Esophagus (tissue), 2 donors: ENCODE measurements at regions not wholly inside any gene's neighbourhood (a gene's known extent, or its start where the extent isn't known, plus 50 kb on each side); places are given as distances from the start of the nearest gene placed in this dataset.
"Not testable (repeated sequence)": the region's sequence is repeated elsewhere in the genome, so short reads cannot be mapped to it uniquely, and the experiment has no call there.

Experiments
- H3K27ac ChIP-seq, 2 donors: one replicate each; pipeline ENCODE4 v1.5.1; 2013; ENCODE audit warnings: low read depth in 2 of 2, mild to moderate bottlenecking in 2 of 2, inconsistent platforms in 1 of 2, low read length in 1 of 2, moderate library complexity in 1 of 2
- H3K27me3 ChIP-seq, 2 donors: one replicate each; pipeline ENCODE4 v1.6.1; 2013; ENCODE audit warnings: low read length in 2 of 2, control low read depth in 1 of 2, mild to moderate bottlenecking in 1 of 2; ENCODE audit not compliant: insufficient read depth in 2 of 2, control insufficient read depth in 1 of 2
- H3K36me3 ChIP-seq, 2 donors: one replicate each; pipeline ENCODE4 v1.6.1; 2013; ENCODE audit warnings: low read length in 1 of 2; ENCODE audit not compliant: control insufficient read depth in 2 of 2, insufficient read depth in 2 of 2
- H3K4me1 ChIP-seq, 2 donors: one replicate each; pipeline ENCODE4 v1.6.1; 2013; ENCODE audit warnings: low read length in 1 of 2; ENCODE audit not compliant: control insufficient read depth in 2 of 2, insufficient read depth in 2 of 2
- H3K4me3 ChIP-seq, 2 donors: one replicate each; pipeline ENCODE4 v1.5.1; 2013; ENCODE audit warnings: low read length in 2 of 2, mild to moderate bottlenecking in 2 of 2, low read depth in 1 of 2, moderate library complexity in 1 of 2
- H3K9me3 ChIP-seq, 2 donors: one replicate each; pipeline ENCODE4 v1.6.1; 2013; ENCODE audit warnings: mild to moderate bottlenecking in 2 of 2, low read depth in 1 of 2, low read length in 1 of 2, moderate library complexity in 1 of 2; ENCODE audit not compliant: control insufficient read depth in 2 of 2, insufficient read depth in 1 of 2
- WGBS, 2 donors: extraction: QIAGEN DNeasy Blood & Tissue Kit; methylation state at CpG; one replicate each; pipeline ENCODE4 v1.1.7; 2013; 5-methylcytosine and 5-hydroxymethylcytosine counted together
- donor health status: healthy with polysubstance abuse.
- donor health status: Bipolar disorder and iron deficiency.

DNA sequence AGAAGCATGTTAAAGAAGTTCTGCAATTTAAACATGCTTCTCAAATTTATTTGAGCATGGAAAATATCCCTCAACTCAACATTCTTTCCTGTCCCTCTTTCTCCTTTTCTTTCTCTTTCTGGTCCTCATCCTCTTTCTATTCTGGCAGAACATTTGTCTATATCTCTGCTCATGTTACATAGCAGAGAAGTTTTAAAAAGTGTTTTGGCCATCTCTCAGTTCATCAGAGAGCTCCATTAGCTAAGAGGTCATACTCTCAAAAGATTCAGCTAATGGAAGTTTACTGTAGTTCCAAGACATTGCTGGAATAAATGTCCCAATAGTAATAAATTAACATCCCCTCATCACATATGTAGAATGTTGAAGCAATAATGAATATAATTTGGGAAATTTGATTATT lies 53.5 kb downstream of the XCL2 start:
- H3K27ac ChIP-seq = no peak overlapping the region
- no peak overlapping the region for H3K4me3 ChIP-seq
- no peaks in the 10 kb centered on the region for H3K27me3 ChIP-seq
- no peaks in the 10 kb centered on the region for H3K36me3 ChIP-seq
- no peaks in the 10 kb centered on the region for H3K4me1 ChIP-seq
- H3K9me3 ChIP-seq = no peaks in the 10 kb centered on the region

DNA sequence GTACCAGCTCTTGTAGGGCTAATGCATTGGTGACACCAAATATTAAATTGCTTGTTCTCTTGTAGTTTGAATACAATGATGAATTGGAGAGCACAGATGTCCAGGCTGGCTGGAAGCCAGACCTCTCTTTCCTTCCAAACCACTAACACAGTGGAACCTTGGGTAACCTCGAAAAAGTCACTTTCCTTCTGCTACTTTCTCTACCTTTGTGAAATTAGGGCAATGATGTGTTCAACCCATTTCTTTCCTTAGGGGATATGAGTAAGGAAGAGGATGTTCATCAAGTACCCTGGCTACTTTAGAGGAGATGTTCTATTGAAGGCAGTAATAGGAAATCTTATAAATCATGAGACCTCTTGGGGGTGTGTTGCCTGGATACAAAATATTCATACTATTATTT lies 55.7 kb downstream of the XCL2 start:
- 12 to 27% methylated on average over 1 of the region's 1 CpG for WGBS, 2 donors

DNA sequence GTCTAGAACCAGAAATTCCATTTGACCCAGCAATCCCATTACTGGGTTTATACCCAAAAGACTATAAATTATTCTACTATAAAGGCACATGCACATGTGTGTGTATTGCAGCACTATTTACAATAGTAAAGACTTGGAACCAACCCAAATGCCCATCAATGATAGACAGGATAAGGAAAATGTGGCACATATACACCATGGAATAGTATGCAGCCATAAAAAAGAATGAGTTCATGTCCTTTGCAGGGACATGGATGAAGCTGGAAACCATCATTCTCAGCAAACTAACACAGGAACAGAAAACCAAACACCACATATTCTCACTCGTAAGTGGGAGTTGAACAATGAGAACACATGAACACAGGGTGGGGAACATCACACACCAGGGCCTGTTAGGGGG lies 57.0 kb downstream of the XCL2 start:
- H3K4me1 ChIP-seq, H3K9me3 ChIP-seq, H3K4me3 ChIP-seq, H3K27me3 ChIP-seq, H3K36me3 ChIP-seq, H3K27ac ChIP-seq: not testable (repeated sequence)
- 96 to 100% methylated on average over 1 of the region's 1 CpG for WGBS, 2 donors

More for the DNA sequence above, 55.7 kb downstream of the XCL2 start:
- Histone ChIP-seq H3K9me3 (no peaks in the 10 kb centered on the region), H3K27me3 (no peaks in the 10 kb centered on the region), H3K4me1 (no peaks in the 10 kb centered on the region), H3K36me3 (no peaks in the 10 kb centered on the region), H3K27ac (no peak overlapping the region), H3K4me3 (no peak overlapping the region)

DNA sequence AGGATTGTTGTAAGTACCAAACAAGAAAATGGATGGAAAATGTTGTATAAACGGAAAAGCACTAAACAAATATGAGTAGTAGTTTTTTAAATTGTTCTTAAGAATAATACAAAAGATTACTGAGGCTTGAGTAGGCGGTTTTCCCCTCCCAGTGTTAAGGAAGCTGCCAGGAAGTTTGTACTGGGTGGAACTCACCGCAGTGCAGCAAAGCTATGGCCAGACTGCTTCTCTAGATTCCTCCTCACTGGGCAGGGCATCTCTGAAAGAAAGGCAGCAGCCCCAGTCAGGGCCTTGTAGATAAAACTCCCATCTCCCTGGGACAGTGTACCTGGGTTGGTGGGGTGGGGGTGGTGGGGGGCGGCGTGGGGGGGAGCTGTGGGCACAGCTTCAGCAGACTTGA lies 58.7 kb downstream of the XCL2 start:
- Histone ChIP-seq H3K4me1 (no peaks in the 10 kb centered on the region), H3K36me3 (no peaks in the 10 kb centered on the region), H3K27ac (no peak overlapping the region), H3K4me3 (no peak overlapping the region), H3K27me3 (no peaks in the 10 kb centered on the region), H3K9me3 (no peaks in the 10 kb centered on the region)
- 20 to 26% methylated on average over 5 of the region's 5 CpGs for WGBS, 2 donors

DNA sequence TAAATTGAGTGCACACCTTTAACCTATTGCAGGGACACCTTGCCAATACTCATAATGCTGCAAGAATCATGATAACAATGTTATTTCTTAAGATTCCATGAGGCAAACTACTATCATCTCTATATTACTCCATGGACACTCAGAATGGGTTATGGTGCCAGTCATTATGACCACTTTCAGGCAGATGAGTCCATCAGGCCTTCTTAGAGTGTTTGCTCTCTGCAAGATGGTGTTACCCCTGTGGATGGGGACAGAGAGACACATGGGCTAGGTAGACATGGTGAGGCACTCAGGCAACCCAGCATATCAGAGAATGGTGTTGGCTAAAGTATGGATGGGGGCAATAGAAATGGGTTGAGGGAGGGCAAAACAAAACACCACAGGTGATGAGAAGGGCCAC lies 59.7 kb downstream of the XCL2 start:
- Histone ChIP-seq H3K36me3 (no peaks in the 10 kb centered on the region), H3K9me3 (no peaks in the 10 kb centered on the region), H3K27me3 (no peaks in the 10 kb centered on the region), H3K4me1 (no peaks in the 10 kb centered on the region), H3K4me3 (no peak overlapping the region), H3K27ac (peak overlapping the region in 1 of 2 donors; percentile 49)

DNA sequence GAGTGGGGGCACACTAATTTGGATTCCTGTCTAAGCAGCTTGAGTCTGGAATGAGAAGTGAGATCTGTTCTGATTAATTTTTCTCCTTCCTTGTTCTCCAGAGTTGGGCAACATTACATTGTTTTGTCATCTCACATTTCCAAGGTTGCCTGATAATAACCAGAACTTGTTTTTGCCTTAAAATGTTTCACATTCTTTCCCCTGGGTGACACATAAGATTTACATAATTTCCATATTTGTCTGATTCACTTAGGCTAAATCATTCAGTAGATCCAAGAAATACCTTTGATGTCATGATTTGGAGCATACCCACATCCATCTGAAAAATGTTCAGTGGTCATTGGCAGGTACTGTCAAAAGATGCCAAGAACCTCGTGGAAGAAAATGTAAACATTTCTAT lies 60.3 kb downstream of the XCL2 start:
- no peaks in the 10 kb centered on the region for H3K4me1 ChIP-seq
- no peak overlapping the region for H3K27ac ChIP-seq
- H3K4me3 ChIP-seq = no peak overlapping the region
- H3K36me3 ChIP-seq = no peaks in the 10 kb centered on the region
- H3K27me3 ChIP-seq = no peaks in the 10 kb centered on the region
- 29 to 39% methylated on average over 1 of the region's 1 CpG for WGBS, 2 donors
- no peaks in the 10 kb centered on the region for H3K9me3 ChIP-seq

DNA sequence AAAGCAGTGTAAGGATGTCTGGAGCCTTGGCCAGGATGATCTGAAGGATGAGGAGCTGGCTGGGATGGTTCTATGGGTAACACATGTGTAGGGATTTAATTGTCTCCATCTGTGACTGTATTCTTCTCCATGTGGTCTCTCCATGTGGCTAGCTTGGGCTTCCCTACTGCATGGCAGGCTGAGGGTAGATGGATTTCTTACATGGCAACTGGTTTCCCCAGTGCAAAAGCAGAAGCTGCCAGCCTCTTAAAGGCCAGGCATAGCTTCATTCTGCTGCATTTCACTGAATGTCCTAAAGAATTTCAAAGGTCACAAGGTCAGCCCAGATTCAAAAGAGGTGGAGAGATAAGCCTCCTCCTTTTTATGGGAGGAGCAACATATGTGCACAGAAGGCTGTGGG lies 61.7 kb downstream of the XCL2 start:
- Histone ChIP-seq H3K27me3 (no peaks in the 10 kb centered on the region), H3K4me3 (no peak overlapping the region), H3K27ac (no peak overlapping the region), H3K36me3 (no peaks in the 10 kb centered on the region), H3K4me1 (no peaks in the 10 kb centered on the region), H3K9me3 (no peaks in the 10 kb centered on the region)

DNA sequence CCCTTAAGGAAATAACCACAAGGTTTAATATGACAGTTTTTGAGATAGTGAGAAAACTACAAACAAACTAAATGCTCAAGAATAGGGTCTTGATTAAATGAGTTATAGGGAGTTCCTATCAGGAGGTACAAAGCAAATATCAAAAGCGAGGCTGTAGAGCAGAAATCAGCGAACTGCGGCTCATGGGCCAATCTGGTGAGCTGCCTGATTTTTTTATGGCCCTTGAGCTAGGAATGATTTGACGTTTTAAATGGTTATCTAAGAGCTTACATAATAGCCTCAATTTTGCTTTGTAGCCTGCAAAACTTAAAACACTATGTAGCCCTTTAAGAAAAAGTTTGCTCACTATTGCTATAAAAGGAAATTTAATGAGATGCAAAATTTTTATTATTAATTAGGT lies 62.2 kb downstream of the XCL2 start:
- no peaks in the 10 kb centered on the region for H3K4me1 ChIP-seq
- no peaks in the 10 kb centered on the region for H3K9me3 ChIP-seq
- no peak overlapping the region for H3K27ac ChIP-seq
- H3K36me3 ChIP-seq = no peaks in the 10 kb centered on the region
- 78 to 87% methylated on average over 4 of the region's 4 CpGs for WGBS, 2 donors
- no peaks in the 10 kb centered on the region for H3K27me3 ChIP-seq
- H3K4me3 ChIP-seq = no peak overlapping the region

DNA sequence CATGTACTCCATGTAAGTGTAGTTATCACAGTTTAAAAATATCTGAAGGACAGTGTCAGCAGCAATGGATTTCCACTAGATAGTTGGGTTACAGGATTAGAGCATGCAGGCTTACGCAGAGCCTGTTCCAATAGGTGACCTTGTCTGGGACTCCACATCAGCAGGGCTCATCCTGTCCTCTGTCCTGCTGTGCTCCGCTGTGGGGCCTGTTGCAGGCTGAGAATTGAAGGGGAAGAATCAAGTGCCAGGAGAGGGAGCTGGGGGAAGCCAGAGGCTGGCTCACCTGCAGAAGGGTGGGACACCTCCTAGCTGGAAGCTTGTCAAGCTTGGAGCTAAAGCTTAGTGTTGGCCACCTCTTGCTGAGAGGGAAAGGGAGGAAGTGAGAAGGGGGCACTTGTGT lies 62.8 kb downstream of the XCL2 start:
- Histone ChIP-seq H3K27me3 (no peaks in the 10 kb centered on the region), H3K36me3 (no peaks in the 10 kb centered on the region), H3K9me3 (no peaks in the 10 kb centered on the region), H3K4me1 (no peaks in the 10 kb centered on the region), H3K4me3 (no peak overlapping the region), H3K27ac (no peak overlapping the region)
- 95 to 100% methylated on average over 2 of the region's 2 CpGs for WGBS, 2 donors

DNA sequence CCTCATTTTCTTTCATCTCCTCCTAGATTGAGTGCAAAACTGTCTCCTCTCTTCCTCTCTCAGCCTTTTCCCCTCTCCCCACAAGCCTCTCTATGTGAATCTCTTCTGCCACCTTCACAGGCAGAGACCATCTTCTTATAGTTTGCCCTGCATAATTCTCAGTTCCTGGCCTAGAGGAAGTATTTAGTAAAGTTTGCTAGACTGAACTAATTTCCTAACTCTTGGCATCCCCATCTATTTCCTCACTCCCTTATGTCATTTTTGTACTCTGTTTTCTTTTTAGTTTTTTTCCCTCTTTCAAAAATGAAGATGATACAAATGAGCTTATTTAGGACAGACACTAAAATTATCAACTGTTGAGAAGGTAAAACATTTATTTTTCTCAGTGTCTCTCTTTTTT lies 66.0 kb downstream of the XCL2 start:
- peaks cover 3 to 7% of the 10 kb centered on the region in 2 donors for H3K9me3 ChIP-seq
- H3K27ac ChIP-seq = no peak overlapping the region
- no peaks in the 10 kb centered on the region for H3K27me3 ChIP-seq

More for the DNA sequence above, 66.0 kb downstream of the XCL2 start:
- H3K36me3 ChIP-seq = no peaks in the 10 kb centered on the region
- H3K4me1 ChIP-seq = no peaks in the 10 kb centered on the region
- no peak overlapping the region for H3K4me3 ChIP-seq
